ENCODE measurements at regions not wholly inside any gene's neighbourhood (a gene's known extent, or its start where the extent isn't known, plus 50 kb on each side); places are given as distances from the start of the nearest gene placed in this dataset.

- TF ChIP-seq EZH2phosphoT487 (IDR thresholded peaks at IDR 0.05; ENCODE audit: low read depth, severe bottlenecking, unreplicated experiment): no peak
- TF ChIP-seq CTCF (IDR thresholded peaks at IDR 0.05; ENCODE audit: poor library complexity): no peak
- no peak for TF ChIP-seq EZH2 (IDR thresholded peaks at IDR 0.05; ENCODE audit: borderline replicate concordance)
Measured at GRCh38 chr3:72049300-72049699, 264.4 kb upstream of the PROK2 start.

Measured in hepatocyte (in vitro differentiated cells).